Thoracic aorta (tissue), 2 donors: ENCODE measurements at regions not wholly inside any gene's neighbourhood (a gene's known extent, or its start where the extent isn't known, plus 50 kb on each side); places are given as distances from the start of the nearest gene placed in this dataset.

ENCODE experiments used
- ATAC-seq: fragments of 150-250 bp; one replicate; pipeline ENCODE4 v1.8.0; 2017; ENCODE audit warnings: low read depth; ENCODE audit not compliant: insufficient number of reproducible peaks, low FRiP score
- DNase-seq: peaks from one replicate; pipeline ENCODE4 v3.0.0-alpha.2; 2020; ENCODE audit warnings: low spot score
- H3K27ac ChIP-seq, 2 donors: fragments of 200-600 bp; sonication (generic); 1 replicate in 1 of 2; 2 replicates in 1 of 2; pipeline ENCODE4 v1.5.1; 2016; ENCODE audit warnings: mild to moderate bottlenecking in 2 of 2, moderate library complexity in 2 of 2
- H3K27me3 ChIP-seq: fragments of 200-600 bp; sonication (generic); replicated peaks from 2 replicates; pipeline ENCODE4 v1.6.0; 2016; ENCODE audit warnings: mild to moderate bottlenecking; ENCODE audit not compliant: insufficient read depth
- H3K36me3 ChIP-seq: fragments of 200-600 bp; sonication (generic); one replicate; pipeline ENCODE4 v1.5.1; 2016
- H3K4me1 ChIP-seq, 2 donors: fragments of 200-600 bp; sonication (generic); 1 replicate in 1 of 2; 2 replicates in 1 of 2; pipeline versions ENCODE4 v1.5.1 to v1.6.0; 2016; ENCODE audit warnings: low read depth in 2 of 2, mild to moderate bottlenecking in 1 of 2; ENCODE audit not compliant: control insufficient read depth in 1 of 2
- H3K4me3 ChIP-seq: fragments of 200-600 bp; sonication (generic); 2 replicates; pipeline ENCODE4 v1.5.1; 2016; ENCODE audit warnings: mild to moderate bottlenecking
- H3K9me3 ChIP-seq: fragments of 200-600 bp; sonication (generic); 2 replicates; pipeline ENCODE4 v1.5.1; 2016
- TF ChIP-seq, protein P1 (sequence below): fragments of 200-600 bp; sonication (generic); IDR thresholded peaks from one replicate; pipeline ENCODE4 v1.5.1; 2019; ENCODE audit warnings: antibody characterized with exemption

DNA sequence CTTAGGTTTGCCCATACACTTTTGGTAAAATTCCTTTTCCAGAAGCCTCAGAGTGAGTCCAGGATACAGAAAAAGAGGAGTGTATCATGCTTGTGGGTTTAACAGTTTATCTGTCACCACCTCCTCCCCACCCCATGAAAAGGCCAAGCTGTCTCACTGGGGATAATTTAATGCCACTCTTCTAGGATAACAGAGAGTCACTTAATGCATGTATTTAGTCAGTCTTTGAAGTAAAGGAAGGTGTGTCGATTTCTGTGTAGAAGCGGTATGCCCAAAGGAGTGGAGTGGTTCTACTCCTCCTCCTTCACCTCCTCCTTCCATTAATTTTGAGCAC is 116.4 kb downstream of the QPCT start:
- DNase-seq (no peak), ATAC-seq (no peak)
- TF ChIP-seq, protein P1, sequence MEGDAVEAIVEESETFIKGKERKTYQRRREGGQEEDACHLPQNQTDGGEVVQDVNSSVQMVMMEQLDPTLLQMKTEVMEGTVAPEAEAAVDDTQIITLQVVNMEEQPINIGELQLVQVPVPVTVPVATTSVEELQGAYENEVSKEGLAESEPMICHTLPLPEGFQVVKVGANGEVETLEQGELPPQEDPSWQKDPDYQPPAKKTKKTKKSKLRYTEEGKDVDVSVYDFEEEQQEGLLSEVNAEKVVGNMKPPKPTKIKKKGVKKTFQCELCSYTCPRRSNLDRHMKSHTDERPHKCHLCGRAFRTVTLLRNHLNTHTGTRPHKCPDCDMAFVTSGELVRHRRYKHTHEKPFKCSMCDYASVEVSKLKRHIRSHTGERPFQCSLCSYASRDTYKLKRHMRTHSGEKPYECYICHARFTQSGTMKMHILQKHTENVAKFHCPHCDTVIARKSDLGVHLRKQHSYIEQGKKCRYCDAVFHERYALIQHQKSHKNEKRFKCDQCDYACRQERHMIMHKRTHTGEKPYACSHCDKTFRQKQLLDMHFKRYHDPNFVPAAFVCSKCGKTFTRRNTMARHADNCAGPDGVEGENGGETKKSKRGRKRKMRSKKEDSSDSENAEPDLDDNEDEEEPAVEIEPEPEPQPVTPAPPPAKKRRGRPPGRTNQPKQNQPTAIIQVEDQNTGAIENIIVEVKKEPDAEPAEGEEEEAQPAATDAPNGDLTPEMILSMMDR, result no peak
- H3K4me1 ChIP-seq, result peaks cover 12 to 53% of the 10 kb centered on the region in 2 donors
- no peaks in the 10 kb centered on the region for H3K27me3 ChIP-seq
- no peaks in the 10 kb centered on the region for H3K36me3 ChIP-seq
- H3K4me3 ChIP-seq, result no peak overlapping the region
- peak overlapping the region; percentile 53 to 65 for H3K27ac ChIP-seq
- H3K9me3 ChIP-seq, result no peaks in the 10 kb centered on the region

DNA sequence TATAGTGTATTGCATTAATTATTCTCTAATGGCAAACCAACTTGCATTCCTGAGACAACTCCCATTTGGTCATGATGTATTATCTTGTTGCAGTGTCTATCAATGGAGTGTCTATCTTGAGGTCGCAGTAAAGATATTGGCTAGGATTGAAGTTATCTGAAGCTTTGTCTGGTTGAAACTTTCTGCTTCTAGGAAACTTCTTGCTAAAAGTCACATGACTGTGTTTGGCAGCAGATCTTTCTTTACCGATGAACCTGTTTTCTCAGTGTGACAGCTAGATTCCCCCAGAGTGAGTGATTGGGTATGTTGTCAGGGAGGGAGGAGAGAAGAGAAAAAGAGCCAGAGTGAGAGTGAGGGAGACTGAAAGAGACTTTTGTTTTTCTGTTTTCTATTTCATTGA is 119.6 kb downstream of the QPCT start:
- DNase-seq (no peak), ATAC-seq (no peak)
- TF ChIP-seq, protein P1, result no peak
- no peak overlapping the region for H3K27ac ChIP-seq
- H3K4me1 ChIP-seq, result peaks cover 22 to 51% of the 10 kb centered on the region in 2 donors
- H3K36me3 ChIP-seq, result no peaks in the 10 kb centered on the region
- no peaks in the 10 kb centered on the region for H3K9me3 ChIP-seq
- no peaks in the 10 kb centered on the region for H3K27me3 ChIP-seq
- no peak overlapping the region for H3K4me3 ChIP-seq

DNA sequence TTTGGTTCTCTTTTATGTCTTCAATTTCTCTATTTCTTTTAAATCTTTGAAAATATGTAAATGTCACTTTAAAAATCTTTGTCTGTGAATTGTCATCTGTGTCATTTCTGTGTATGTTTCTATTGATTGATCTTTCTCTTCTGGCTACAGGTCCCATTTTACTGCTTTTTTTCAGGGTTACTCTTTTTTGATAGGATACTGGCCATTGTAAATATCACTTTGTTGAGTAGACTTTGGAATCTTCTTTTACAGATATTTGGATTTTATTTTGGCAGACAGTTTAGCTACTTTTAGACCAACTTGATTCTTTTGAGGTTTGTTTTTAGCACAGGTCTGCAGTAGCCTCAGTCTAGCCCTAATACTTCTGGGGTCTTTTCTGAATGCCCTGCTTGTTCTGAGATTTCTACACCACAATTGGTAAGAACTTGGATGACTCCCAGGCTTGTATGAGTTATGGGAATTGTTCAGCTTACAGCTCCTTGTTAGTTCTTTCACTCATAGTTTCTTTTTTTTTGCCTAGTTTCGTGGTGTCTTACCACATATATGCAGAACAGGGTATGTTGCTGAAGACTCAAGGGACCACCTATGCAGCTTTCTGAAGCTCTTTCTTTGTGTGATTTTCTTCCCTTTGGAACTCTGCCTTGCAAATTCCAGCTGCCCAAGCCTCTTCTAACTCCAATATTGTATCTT is 122.2 kb downstream of the QPCT start:
- no peaks in the 10 kb centered on the region for H3K9me3 ChIP-seq
- TF ChIP-seq, protein P1, result no peak

GRCh38 chr2:37468170-37468569 is 123.7 kb downstream of the QPCT start:
- no peaks in the 10 kb centered on the region for H3K9me3 ChIP-seq
- H3K4me3 ChIP-seq, result no peak overlapping the region
- H3K36me3 ChIP-seq, result no peaks in the 10 kb centered on the region
- no peak for DNase-seq
- TF ChIP-seq, protein P1, result no peak
- H3K27me3 ChIP-seq, result no peaks in the 10 kb centered on the region
- no peak overlapping the region for H3K27ac ChIP-seq
- ATAC-seq, result no peak
- H3K4me1 ChIP-seq, result peaks cover 23 to 64% of the 10 kb centered on the region in 2 donors

More for the DNA sequence above, 122.2 kb downstream of the QPCT start:
- H3K27ac ChIP-seq, result no peak overlapping the region
- H3K4me3 ChIP-seq, result no peak overlapping the region
- peaks cover 14 to 51% of the 10 kb centered on the region in 2 donors for H3K4me1 ChIP-seq
- no peaks in the 10 kb centered on the region for H3K36me3 ChIP-seq
- no peaks in the 10 kb centered on the region for H3K27me3 ChIP-seq
- ATAC-seq, result no peak
- DNase-seq, result no peak

- no peak for DNase-seq
- no peak overlapping the region for H3K27ac ChIP-seq
- no peak for ATAC-seq
Observed at GRCh38 chr2:37469126-37469525, 124.7 kb downstream of the QPCT start.

More at GRCh38 chr2:37469126-37469525, 124.7 kb downstream of the QPCT start:
- H3K27me3 ChIP-seq, result no peaks in the 10 kb centered on the region
- no peaks in the 10 kb centered on the region for H3K9me3 ChIP-seq
- no peak overlapping the region for H3K4me3 ChIP-seq
- H3K4me1 ChIP-seq, result peaks cover 25 to 67% of the 10 kb centered on the region in 2 donors
- no peaks in the 10 kb centered on the region for H3K36me3 ChIP-seq
- TF ChIP-seq, protein P1, result no peak
